ENCODE measurements at regions not wholly inside any gene's neighbourhood (a gene's known extent, or its start where the extent isn't known, plus 50 kb on each side); places are given as distances from the start of the nearest gene placed in this dataset.

GRCh38 chr1:208462761-208463160 lies 218.6 kb upstream of the PLXNA2 start:
- H3K36me3 ChIP-seq (ENCODE audit: control insufficient read depth, insufficient read depth, low read length): no peaks in the 10 kb centered on the region
- TF ChIP-seq, protein P1, sequence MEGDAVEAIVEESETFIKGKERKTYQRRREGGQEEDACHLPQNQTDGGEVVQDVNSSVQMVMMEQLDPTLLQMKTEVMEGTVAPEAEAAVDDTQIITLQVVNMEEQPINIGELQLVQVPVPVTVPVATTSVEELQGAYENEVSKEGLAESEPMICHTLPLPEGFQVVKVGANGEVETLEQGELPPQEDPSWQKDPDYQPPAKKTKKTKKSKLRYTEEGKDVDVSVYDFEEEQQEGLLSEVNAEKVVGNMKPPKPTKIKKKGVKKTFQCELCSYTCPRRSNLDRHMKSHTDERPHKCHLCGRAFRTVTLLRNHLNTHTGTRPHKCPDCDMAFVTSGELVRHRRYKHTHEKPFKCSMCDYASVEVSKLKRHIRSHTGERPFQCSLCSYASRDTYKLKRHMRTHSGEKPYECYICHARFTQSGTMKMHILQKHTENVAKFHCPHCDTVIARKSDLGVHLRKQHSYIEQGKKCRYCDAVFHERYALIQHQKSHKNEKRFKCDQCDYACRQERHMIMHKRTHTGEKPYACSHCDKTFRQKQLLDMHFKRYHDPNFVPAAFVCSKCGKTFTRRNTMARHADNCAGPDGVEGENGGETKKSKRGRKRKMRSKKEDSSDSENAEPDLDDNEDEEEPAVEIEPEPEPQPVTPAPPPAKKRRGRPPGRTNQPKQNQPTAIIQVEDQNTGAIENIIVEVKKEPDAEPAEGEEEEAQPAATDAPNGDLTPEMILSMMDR (IDR thresholded peaks at IDR 0.05; ENCODE audit: insufficient read depth, low read length, poor library complexity, severe bottlenecking): no peak
- no peak overlapping the region for H3K4me3 ChIP-seq (ENCODE audit: low read depth, low read length)
- no peaks in the 10 kb centered on the region for H3K27me3 ChIP-seq (ENCODE audit: control insufficient read depth, insufficient read depth, low read length)
- DNase-seq (ENCODE audit: low read depth): no peak

- Histone ChIP-seq H3K27me3 (ENCODE audit: control insufficient read depth, insufficient read depth, low read length) (no peaks in the 10 kb centered on the region), H3K36me3 (ENCODE audit: control insufficient read depth, insufficient read depth, low read length) (no peaks in the 10 kb centered on the region), H3K4me3 (ENCODE audit: low read depth, low read length) (no peak overlapping the region)
- TF ChIP-seq, protein P1 (IDR thresholded peaks at IDR 0.05; ENCODE audit: insufficient read depth, low read length, poor library complexity, severe bottlenecking): no peak
- no peak for DNase-seq (ENCODE audit: low read depth)
Measured at GRCh38 chr1:208465266-208465665, 221.1 kb upstream of the PLXNA2 start.

DNA sequence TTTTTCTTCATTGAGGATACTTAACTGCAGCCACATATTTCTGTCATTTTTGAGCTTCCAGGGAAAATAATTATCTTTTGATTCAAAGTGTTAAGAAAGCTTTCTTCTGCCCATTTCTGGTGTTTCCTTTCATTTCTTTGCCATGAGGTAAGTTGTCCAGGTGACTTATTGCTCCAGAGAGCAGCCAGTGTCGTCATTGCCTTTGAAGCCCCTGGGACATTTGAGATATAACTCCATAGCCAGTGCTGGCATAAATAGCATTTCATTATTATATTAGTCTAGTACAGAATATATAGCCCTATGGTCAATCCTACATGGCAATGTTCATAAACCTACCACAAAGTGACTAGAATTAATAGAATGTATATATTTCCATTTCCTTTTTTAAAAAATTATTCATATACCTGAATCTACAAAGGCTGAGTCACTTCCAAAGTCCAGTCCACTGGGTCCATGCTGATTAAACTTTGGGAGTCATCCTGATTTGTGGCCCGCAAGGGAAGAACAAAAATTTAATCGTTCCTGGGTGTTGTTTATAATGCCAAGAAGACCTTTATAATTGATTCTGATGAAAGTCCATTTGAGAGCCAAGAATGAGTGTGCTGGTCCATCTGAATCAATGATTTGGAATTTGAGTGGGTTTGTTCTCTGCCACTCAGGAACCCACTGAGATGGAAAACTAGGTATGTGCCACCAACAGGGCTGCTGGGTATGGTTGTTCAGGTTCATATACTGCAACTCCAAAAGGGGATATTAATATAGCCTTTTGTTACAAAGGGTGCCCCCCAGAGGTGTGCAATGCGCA lies 221.8 kb upstream of the PLXNA2 start:
- TF ChIP-seq, protein P1 (IDR thresholded peaks at IDR 0.05; ENCODE audit: insufficient read depth, low read length, poor library complexity, severe bottlenecking): no peak
- no peak for DNase-seq (ENCODE audit: low read depth)
- Histone ChIP-seq H3K27me3 (ENCODE audit: control insufficient read depth, insufficient read depth, low read length) (no peaks in the 10 kb centered on the region), H3K36me3 (ENCODE audit: control insufficient read depth, insufficient read depth, low read length) (no peaks in the 10 kb centered on the region), H3K4me3 (ENCODE audit: low read depth, low read length) (no peak overlapping the region)

GRCh38 chr1:208467151-208467780 lies 223.1 kb upstream of the PLXNA2 start:
- Histone ChIP-seq H3K4me3 (ENCODE audit: low read depth, low read length) (no peak overlapping the region), H3K36me3 (ENCODE audit: control insufficient read depth, insufficient read depth, low read length) (no peaks in the 10 kb centered on the region), H3K27me3 (ENCODE audit: control insufficient read depth, insufficient read depth, low read length) (no peaks in the 10 kb centered on the region)
- TF ChIP-seq, protein P1 (IDR thresholded peaks at IDR 0.05; ENCODE audit: insufficient read depth, low read length, poor library complexity, severe bottlenecking): no peak
- no peak for DNase-seq (ENCODE audit: low read depth)

DNA sequence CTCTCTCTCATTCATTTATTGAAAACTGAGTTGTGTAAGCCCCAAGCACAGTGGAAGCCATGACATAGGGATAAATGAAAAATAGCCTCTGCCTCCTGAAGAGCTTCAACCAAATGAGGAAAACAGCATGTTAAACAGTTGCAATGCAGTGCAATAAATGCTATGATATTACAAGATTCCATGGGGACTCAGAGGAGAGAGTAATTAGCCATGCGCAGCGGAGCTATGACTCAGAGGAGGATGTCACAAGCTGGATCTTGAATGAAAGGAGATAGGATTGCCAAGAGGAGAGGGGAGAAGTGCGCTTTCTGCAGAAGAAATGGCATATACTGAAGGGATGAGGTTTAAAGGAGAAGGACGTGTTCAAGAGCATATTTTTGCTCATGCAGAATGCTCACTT lies 231.3 kb upstream of the PLXNA2 start:
- H3K36me3 ChIP-seq (ENCODE audit: control insufficient read depth, insufficient read depth, low read length): no peaks in the 10 kb centered on the region
- no peaks in the 10 kb centered on the region for H3K27me3 ChIP-seq (ENCODE audit: control insufficient read depth, insufficient read depth, low read length)
- TF ChIP-seq, protein P1 (IDR thresholded peaks at IDR 0.05; ENCODE audit: insufficient read depth, low read length, poor library complexity, severe bottlenecking): no peak
- peak; percentile 25 for DNase-seq (ENCODE audit: low read depth)
- H3K4me3 ChIP-seq (ENCODE audit: low read depth, low read length): no peak overlapping the region
